AG09319 (cell line): ENCODE measurements at regions not wholly inside any gene's neighbourhood (a gene's known extent, or its start where the extent isn't known, plus 50 kb on each side); places are given as distances from the start of the nearest gene placed in this dataset.

Experiments
- DNase-seq: peaks from one replicate; pipeline ENCODE4 v3.0.0-alpha.2; 2010; ENCODE audit warnings: low read depth; ENCODE audit errors: extremely low read depth
- CTCF ChIP-seq: IDR thresholded peaks from 2 replicates; pipeline ENCODE4 v1.5.1; 2011; ENCODE audit warnings: low read depth, mild to moderate bottlenecking, inconsistent platforms, low read length, moderate library complexity

- no peak for TF ChIP-seq CTCF
- DNase-seq, result no peak
These were observed 107.3 kb downstream of the BUD13 start for GRCh38 chr11:116665523-116665922.

DNA sequence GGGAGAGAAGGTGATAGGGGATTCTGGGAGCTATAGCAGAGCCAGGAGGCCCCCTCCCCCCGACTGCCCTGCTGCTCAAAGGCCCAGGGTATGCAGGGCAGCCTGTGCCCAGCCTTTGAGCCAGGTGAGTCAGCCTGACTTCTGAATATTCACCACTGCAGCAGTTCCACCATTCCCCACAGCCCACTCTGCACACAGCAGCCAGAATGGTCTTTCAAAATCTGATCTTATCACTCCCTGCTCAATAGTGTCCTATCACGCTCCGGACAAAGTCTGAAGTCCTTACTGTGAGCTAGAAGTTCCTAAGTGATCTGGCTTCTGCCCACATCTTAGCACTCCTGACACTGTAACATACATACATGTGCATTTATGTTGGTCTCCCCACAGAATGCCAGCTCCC, 111.7 kb downstream of the BUD13 start:
- DNase-seq, result no peak
- TF ChIP-seq CTCF, result no peak

- TF ChIP-seq CTCF, result no peak
- DNase-seq, result no peak
These were observed 112.8 kb downstream of the BUD13 start for GRCh38 chr11:116660011-116660410.

GRCh38 chr11:116658876-116659535, 113.8 kb downstream of the BUD13 start:
- TF ChIP-seq CTCF, result no peak

DNA sequence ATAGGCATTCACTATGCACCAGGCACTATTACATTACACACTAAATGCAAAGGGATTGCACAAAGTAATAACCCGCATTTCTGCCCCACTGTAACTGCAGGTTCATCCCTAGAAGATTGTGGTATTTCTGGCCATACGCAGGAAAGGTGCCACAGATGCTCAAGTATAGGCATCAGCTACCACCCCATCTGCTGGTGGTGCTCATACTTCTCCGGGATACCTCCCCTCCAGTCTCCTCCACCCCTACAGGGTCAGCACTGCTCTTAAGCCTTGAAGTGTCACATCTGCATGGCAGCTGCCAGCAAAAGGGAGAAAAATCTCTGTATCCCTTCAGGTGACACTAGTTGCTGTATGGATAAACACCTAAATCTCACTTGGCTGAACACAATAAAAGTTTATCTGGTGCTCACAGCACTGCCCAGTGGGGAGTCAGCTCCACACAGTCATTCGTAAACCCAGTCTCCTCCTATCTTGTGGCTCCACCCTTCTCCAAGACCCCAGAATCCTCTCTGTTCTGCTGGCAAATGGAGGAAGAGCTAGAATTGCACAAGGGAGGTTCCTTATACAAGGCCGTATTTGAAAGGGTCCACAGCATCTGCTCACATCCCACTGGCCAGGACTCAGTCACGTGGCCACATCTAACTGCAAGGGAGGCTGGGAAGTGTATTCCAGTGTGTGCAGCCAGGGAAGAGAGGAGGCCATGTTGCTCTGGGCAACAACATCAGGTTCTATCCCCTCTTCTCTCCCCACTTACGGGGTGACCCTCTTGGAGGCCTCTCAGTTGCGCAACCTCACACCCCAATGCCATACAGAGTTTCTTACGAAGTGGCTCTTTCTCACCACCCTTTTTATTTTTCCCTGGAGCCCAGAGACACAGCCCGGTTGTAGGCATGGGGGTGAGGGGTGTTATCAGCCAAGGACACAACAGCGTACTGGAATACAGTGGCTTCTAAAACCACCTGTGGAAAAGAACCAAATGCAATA, 114.7 kb downstream of the BUD13 start:
- TF ChIP-seq CTCF, result no peak
- no peak for DNase-seq

More at GRCh38 chr11:116658876-116659535, 113.8 kb downstream of the BUD13 start:
- DNase-seq, result no peak

DNA sequence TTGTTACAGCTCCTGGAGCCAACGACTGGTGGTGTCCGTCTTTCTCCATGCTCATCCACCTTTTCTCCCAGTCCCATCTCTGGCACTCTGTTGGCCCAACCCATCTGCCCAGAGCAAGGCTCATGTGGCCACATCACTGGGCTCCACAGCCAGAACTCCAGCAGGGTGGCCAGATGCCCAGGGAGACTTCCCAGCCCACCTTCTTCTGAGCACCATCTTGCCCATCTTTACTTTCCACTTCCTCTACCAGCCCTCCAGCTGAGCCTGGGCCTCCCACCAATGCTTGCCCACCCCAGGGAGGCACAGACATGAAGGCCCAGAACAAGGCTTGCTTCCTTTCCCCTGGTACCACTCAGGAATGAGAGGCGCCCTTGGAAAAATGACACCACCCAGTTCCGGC, 116.8 kb downstream of the BUD13 start:
- no peak for TF ChIP-seq CTCF
- DNase-seq, result no peak

- TF ChIP-seq CTCF, result no peak
- DNase-seq, result no peak
These were observed 118.3 kb downstream of the BUD13 start for GRCh38 chr11:116654526-116654925.
